Upper lobe of left lung (tissue), 4 donors: ENCODE measurements at regions not wholly inside any gene's neighbourhood (a gene's known extent, or its start where the extent isn't known, plus 50 kb on each side); places are given as distances from the start of the nearest gene placed in this dataset.

Experiments used
- CTCF ChIP-seq, 6 experiments: fragments of 450-650 bp in 4 of 6; fragments of 200-600 bp in 2 of 6; sonication (generic) in 2 of 6; IDR thresholded peaks; one replicate each; pipeline ENCODE4 v1.5.1; 2016 to 2019; ENCODE audit warnings: antibody characterized with exemption in 6 of 6
- POLR2A ChIP-seq, 4 donors: fragments of 450-650 bp; IDR thresholded peaks; one replicate each; pipeline ENCODE4 v1.5.1; 2016 to 2017; ENCODE audit warnings: antibody characterized with exemption in 4 of 4, mild to moderate bottlenecking in 2 of 4
- POLR2AphosphoS5 ChIP-seq, 2 donors: sonication (generic); formaldehyde crosslinking; IDR thresholded peaks; one replicate each; pipeline ENCODE4 v1.5.1; 2017; ENCODE audit warnings: antibody characterized with exemption in 2 of 2

- no peak for TF ChIP-seq CTCF (IDR thresholded peaks at IDR 0.05)
- no peak for TF ChIP-seq POLR2A (IDR thresholded peaks at IDR 0.05)
- TF ChIP-seq POLR2AphosphoS5 (IDR thresholded peaks at IDR 0.05): no peak
Measured at GRCh38 chr1:232144696-232145230, 485.2 kb downstream of the SIPA1L2 start.
